Endothelial cell of umbilical vein (primary cell): ENCODE measurements at regions not wholly inside any gene's neighbourhood (a gene's known extent, or its start where the extent isn't known, plus 50 kb on each side); places are given as distances from the start of the nearest gene placed in this dataset.

Experiments
- BruUV-seq: library from RNA; stranded (reverse); fragments of 400-500 nt; replicated peaks from 2 replicates; lab custom pipeline; 2021; lab: Mats Ljungman, UMichigan
- CTCF ChIA-PET: fragments of 300-600, 350-600 bp; sonication (Branson Sonifier 250); formaldehyde crosslinking; loops from one replicate; lab custom pipeline; 2021; ENCODE audit warnings: antibody characterized with exemption, inconsistent platforms; lab: Charles Lee
- POLR2A ChIA-PET: fragments of 300-600, 350-600 bp; sonication (Branson Sonifier 250); formaldehyde crosslinking; loops from one replicate; lab custom pipeline; 2021; ENCODE audit warnings: antibody characterized with exemption, inconsistent platforms; lab: Charles Lee
- DNase-seq: peaks from one replicate; pipeline ENCODE4 v3.0.0-alpha.2; 2011; ENCODE audit warnings: low read depth, low spot score
- FAIRE-seq: peaks from 2 replicates; lab custom pipeline; 2011; peaks lifted over from hg19 to GRCh38; lab: Jason Lieb, UNC
- H2AFZ ChIP-seq: 2 replicates; pipeline ENCODE4 v1.6.0; 2012; ENCODE audit warnings: low read depth, low read length, control low read depth, inconsistent platforms
- H3K27ac ChIP-seq: 2 replicates; pipeline ENCODE4 v1.5.1; 2011; ENCODE audit warnings: low read depth, mild to moderate bottlenecking, control low read depth, low read length, moderate library complexity; ENCODE audit not compliant: insufficient read depth
- H3K27me3 ChIP-seq, 2 experiments: 2 replicates each; pipeline versions ENCODE4 v1.6.0 to v1.6.1; 2011; ENCODE audit warnings: low read length in 2 of 2, mixed read lengths in 1 of 2; ENCODE audit not compliant: control insufficient read depth in 2 of 2, insufficient read depth in 2 of 2
- H3K36me3 ChIP-seq, 2 experiments: 2 replicates in 1 of 2; 3 replicates in 1 of 2; pipeline ENCODE4 v1.5.1; 2011; ENCODE audit warnings: low read length in 2 of 2, mild to moderate bottlenecking in 1 of 2, moderate library complexity in 1 of 2; ENCODE audit not compliant: control insufficient read depth in 2 of 2, insufficient read depth in 2 of 2; ENCODE audit errors: extremely low read depth in 1 of 2
- H3K4me1 ChIP-seq: 3 replicates; pipeline ENCODE4 v1.5.1; 2011; ENCODE audit warnings: mild to moderate bottlenecking, low read length; ENCODE audit not compliant: control insufficient read depth, insufficient read depth; ENCODE audit errors: extremely low read depth
- H3K4me2 ChIP-seq: 2 replicates; pipeline ENCODE4 v1.6.1; 2011; ENCODE audit warnings: low read length, control low read depth, mixed read lengths; ENCODE audit not compliant: insufficient read depth
- H3K4me3 ChIP-seq, 3 experiments: fragments of 200-600 bp in 1 of 3; sonication (generic), shearing (Covaris generic) in 1 of 3; replicated peaks in 1 of 3; 2 replicates each; pipeline ENCODE4 v1.5.1; 2011 to 2016; ENCODE audit warnings: control low read depth in 3 of 3, low read length in 3 of 3, mild to moderate bottlenecking in 2 of 3, inconsistent platforms in 1 of 3, low read depth in 1 of 3, moderate library complexity in 1 of 3; ENCODE audit not compliant: insufficient read depth in 1 of 3
- H3K79me2 ChIP-seq: 2 replicates; pipeline ENCODE4 v1.6.0; 2012; ENCODE audit warnings: low read length, inconsistent platforms; ENCODE audit not compliant: control insufficient read depth, insufficient read depth
- H3K9ac ChIP-seq: replicated peaks from 2 replicates; pipeline ENCODE3; 2011; ENCODE audit warnings: low read length, control low read depth; ENCODE audit not compliant: insufficient read depth; ENCODE audit errors: extremely low read depth
- H3K9me1 ChIP-seq: replicated peaks from 3 replicates; pipeline ENCODE4 v1.6.0; 2011; ENCODE audit warnings: mild to moderate bottlenecking, low read length; ENCODE audit not compliant: control insufficient read depth, insufficient read depth; ENCODE audit errors: extremely low read depth
- H3K9me3 ChIP-seq: replicated peaks from 2 replicates; pipeline ENCODE4 v1.5.1; 2012; ENCODE audit warnings: low read length, inconsistent platforms; ENCODE audit not compliant: control insufficient read depth, insufficient read depth
- H4K20me1 ChIP-seq: replicated peaks from 2 replicates; pipeline ENCODE3; 2011; ENCODE audit warnings: mild to moderate bottlenecking, low read length; ENCODE audit not compliant: control insufficient read depth, insufficient read depth; ENCODE audit errors: extremely low read depth
- EZH2 ChIP-seq: IDR thresholded peaks from 2 replicates; pipeline ENCODE4 v1.6.1; 2012; ENCODE audit warnings: borderline replicate concordance, low read depth, mild to moderate bottlenecking, moderate library complexity, low read length, inconsistent platforms; ENCODE audit not compliant: severe bottlenecking
- FOS ChIP-seq: IDR thresholded peaks from 2 replicates; pipeline ENCODE4 v1.6.1; 2011; ENCODE audit warnings: mild to moderate bottlenecking, low read length, moderate library complexity, borderline replicate concordance; ENCODE audit not compliant: insufficient read depth
- JUN ChIP-seq: IDR thresholded peaks from 2 replicates; pipeline ENCODE4 v1.6.1; 2011; ENCODE audit warnings: borderline replicate concordance, low read depth; ENCODE audit not compliant: insufficient read length, insufficient read depth
- POLR2AphosphoS5 ChIP-seq: IDR thresholded peaks from 2 replicates; pipeline ENCODE4 v1.6.1; 2012; ENCODE audit warnings: low read depth, mild to moderate bottlenecking, control low read depth, low read length, moderate library complexity; ENCODE audit not compliant: insufficient read depth
- dilution Hi-C: fragments of 300-500 bp; cut with MboI; formaldehyde crosslinking; loops from one replicate; pipeline ENCODE4 v1.15.0; 2019; ENCODE audit warnings: low sequenced_read_pairs; ENCODE audit not compliant: extremely low pct_ligation_motif_present
- intact Hi-C: fragments of 100-400 bp; cut with micrococcal nuclease; formaldehyde crosslinking; loops from one replicate; pipeline ENCODE4 v1.10.0; 2022
- TF ChIP-seq, protein P1 (sequence below), 2 donors: IDR thresholded peaks; 1 replicate in 1 of 2; 2 replicates in 1 of 2; pipeline ENCODE4 v1.5.1; 2011; ENCODE audit warnings: low read length in 2 of 2, mild to moderate bottlenecking in 2 of 2, moderate library complexity in 2 of 2, control low read depth in 1 of 2, inconsistent platforms in 1 of 2, low read depth in 1 of 2; ENCODE audit not compliant: insufficient read depth in 1 of 2; ENCODE audit errors: extremely low read depth in 1 of 2
- TF ChIP-seq, protein P2 (sequence below): IDR thresholded peaks from 2 replicates; pipeline ENCODE4 v1.6.1; 2011; ENCODE audit not compliant: insufficient read depth, insufficient read length

DNA sequence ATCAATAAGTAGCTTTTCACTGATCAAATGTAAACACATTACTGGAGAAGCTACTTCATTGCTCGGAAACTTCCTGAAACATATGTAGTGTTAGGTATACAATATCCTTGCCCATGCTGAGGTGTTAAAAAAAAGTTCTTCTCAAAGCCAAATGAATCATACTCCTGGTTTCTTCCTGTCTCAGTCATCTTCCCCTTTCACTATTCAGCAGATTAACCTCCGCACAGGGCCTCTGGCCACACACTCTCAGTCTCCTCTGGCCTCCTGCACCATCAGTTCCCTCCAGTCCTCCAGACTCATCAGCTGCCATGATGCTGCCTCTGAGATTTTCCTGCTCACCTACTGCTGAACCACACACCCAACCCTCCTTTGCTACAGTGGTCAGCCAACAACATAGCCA, 70.5 kb upstream of the BOC start:
- intact Hi-C loops, result no loop called here
- Histone ChIP-seq H3K9ac (no peak overlapping the region), H3K9me3 (no peaks in the 10 kb centered on the region), H2AFZ (no peak overlapping the region), H3K9me1 (no peaks in the 10 kb centered on the region), H3K36me3 (no peaks in the 10 kb centered on the region), H3K4me3 (no peak overlapping the region), H3K4me1 (no peaks in the 10 kb centered on the region), H3K79me2 (no peaks in the 10 kb centered on the region), H4K20me1 (no peaks in the 10 kb centered on the region), H3K27me3 (peaks cover 0 to under 1% of the 10 kb centered on the region in 2 experiments), H3K4me2 (no peak overlapping the region), H3K27ac (no peak overlapping the region)
- CTCF ChIA-PET, result interaction anchor here (0.7 to 2.6 kb wide), 2 partner anchors 147 to 184 kb away, joined by 3 to 8 read pairs; no protein-coding TSS in a partner anchor
- no TSS peak for BruUV-seq
- dilution Hi-C loops, result no loop called here
- FAIRE-seq, result peak; percentile 72
- POLR2A ChIA-PET, result no interaction called here
- TF ChIP-seq POLR2AphosphoS5 (no peak), EZH2 (no peak), JUN (no peak), FOS (peak; percentile 31)
- TF ChIP-seq, protein P1, sequence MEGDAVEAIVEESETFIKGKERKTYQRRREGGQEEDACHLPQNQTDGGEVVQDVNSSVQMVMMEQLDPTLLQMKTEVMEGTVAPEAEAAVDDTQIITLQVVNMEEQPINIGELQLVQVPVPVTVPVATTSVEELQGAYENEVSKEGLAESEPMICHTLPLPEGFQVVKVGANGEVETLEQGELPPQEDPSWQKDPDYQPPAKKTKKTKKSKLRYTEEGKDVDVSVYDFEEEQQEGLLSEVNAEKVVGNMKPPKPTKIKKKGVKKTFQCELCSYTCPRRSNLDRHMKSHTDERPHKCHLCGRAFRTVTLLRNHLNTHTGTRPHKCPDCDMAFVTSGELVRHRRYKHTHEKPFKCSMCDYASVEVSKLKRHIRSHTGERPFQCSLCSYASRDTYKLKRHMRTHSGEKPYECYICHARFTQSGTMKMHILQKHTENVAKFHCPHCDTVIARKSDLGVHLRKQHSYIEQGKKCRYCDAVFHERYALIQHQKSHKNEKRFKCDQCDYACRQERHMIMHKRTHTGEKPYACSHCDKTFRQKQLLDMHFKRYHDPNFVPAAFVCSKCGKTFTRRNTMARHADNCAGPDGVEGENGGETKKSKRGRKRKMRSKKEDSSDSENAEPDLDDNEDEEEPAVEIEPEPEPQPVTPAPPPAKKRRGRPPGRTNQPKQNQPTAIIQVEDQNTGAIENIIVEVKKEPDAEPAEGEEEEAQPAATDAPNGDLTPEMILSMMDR (IDR thresholded peaks at IDR 0.05; ENCODE audit: extremely low read depth in 1 of 2, insufficient read depth in 1 of 2, low read depth in 1 of 2, low read length in 2 of 2), result no peak
- TF ChIP-seq, protein P2, sequence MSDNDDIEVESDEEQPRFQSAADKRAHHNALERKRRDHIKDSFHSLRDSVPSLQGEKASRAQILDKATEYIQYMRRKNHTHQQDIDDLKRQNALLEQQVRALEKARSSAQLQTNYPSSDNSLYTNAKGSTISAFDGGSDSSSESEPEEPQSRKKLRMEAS, result no peak
- DNase-seq, result peak; percentile 14
